NCI-H774 (cell line): ENCODE measurements at regions not wholly inside any gene's neighbourhood (a gene's known extent, or its start where the extent isn't known, plus 50 kb on each side); places are given as distances from the start of the nearest gene placed in this dataset.
A peak's percentile ranks its signal among the peaks of the same experiment; 100 is the strongest.

Source experiments
- DNase-seq: peaks from one replicate; lab custom pipeline; 2025; lab: John Stamatoyannopoulos, UW

DNA sequence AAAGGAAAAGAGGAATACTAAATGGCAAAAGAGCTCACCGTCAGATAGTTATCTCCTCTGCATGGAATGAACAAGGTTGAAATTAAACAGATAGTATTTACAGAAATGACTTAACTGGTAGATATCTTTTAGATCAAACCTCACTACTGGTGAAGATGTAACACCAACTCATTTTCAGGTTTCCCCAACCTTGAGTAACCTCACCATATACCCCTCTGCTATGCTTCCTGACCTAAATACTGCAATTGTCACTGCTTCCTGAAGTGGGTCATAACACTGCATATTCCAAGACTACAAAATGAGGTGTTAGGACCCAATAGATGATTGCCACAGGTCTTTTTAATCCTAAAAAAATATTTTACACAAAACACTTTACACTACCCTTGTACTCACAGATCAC is 76.3 kb upstream of the PLEKHA5 start:
- no peak for DNase-seq

DNA sequence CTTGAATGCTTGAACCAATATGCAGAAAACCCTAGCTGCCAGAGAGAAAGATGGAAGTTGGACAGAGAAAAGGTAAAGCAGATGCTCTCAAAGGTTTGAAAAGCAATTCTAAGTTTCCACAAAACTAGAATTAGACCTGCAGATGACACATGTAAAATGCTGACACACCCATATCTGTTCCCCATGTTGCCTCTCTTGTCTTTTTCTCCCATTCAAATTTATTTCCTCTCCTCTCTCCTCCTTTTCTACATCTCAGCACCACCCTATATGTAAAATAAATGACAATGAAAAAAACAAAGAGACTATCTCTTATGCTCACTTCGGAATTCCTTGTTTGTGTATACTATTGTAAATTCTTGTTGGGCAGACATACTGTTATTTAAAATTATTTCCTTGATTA is 75.5 kb upstream of the PLEKHA5 start:
- no peak for DNase-seq

DNA sequence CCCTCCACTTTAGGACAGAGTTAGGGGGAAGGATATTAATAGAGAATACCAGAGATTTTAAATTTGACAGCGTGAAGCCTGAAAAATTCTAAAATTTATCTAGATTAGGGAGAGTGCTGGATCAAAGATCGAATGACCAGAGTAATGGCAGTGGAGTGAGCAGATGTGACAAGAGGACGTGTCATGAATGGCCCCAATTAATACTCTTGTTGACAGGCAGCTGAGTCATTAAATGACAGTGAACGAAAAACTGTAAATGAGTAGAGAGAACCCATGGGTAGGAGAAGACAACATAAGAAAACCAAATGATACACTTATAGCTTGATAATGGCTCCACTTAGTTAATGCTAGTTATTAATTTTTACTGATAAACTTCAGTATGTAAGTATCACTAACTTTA is 73.9 kb upstream of the PLEKHA5 start:
- DNase-seq: peak; percentile 39

DNA sequence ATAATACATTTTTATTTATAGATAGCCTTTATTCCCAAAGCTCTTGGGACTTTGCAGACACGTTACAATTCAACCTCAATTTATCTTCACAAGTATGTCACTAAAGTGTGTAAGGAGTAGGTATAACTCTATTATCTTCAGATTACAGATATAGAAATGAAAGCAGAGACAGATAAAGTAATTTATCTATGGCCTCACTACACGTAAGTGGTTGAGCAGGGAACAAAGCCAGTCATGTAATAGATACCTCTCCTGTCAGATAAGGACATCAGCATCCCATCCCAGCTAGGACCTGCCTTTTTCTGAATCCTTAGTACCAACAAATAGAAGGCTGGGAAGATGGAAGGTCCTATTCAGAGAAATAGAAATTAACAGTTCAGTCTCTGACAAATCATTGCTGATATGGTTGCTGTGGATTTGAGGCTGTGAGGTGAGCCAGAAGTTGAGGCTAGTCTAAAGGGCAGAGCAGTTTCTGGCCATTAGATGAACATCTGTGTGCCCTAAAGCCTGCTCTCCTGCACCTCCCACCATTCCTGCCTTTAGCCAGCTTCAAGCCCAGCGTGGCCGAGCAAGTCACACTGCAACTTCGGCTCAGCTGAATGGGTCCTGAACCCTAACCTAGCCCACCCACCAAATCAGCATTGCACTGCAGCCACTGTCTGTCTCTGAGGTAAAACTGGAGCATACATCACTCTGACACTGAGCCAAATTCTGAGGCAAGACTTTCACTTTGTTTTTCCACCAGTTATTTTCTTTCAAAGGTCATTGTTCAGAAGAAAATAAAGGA is 71.1 kb upstream of the PLEKHA5 start:
- no peak for DNase-seq

DNA sequence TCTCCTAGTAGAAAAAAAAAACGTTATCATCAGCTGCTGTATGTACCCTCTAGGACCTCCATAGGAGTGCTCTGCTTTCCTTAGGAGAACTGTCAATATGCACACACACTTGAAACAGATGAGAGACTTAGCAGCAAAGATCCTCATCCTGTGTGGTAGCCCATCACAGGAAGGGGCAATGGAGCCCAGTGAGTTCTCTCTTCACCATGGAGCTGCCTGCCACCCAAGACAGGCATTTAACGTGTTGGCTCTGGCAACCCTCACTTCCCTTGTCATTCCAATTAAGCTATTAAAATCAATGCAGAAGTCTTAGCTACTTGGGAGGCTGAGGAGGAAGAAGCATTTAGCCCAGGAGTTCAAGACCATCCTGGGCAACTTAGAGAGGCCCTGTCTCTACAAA is 64.8 kb upstream of the PLEKHA5 start:
- DNase-seq: no peak

DNA sequence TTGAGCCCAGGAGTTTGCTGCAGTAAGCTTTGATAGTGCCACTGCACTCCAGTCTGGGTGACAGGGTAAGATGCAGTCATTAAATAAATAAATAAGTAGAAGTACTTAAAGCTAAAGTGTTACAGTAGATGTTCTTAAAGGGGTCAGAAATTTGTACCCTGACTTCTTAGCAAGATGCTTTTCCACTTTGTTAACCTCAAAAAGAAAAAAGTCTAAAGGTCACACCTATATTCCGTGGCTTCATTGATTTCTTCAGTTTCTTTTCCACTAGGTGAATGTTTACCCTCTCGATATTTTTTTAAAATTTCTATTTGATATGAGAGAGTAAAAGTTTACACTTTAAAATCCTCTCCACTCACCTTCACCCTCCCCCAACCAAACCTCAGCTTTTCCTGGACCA is 64.3 kb upstream of the PLEKHA5 start:
- DNase-seq: no peak

DNA sequence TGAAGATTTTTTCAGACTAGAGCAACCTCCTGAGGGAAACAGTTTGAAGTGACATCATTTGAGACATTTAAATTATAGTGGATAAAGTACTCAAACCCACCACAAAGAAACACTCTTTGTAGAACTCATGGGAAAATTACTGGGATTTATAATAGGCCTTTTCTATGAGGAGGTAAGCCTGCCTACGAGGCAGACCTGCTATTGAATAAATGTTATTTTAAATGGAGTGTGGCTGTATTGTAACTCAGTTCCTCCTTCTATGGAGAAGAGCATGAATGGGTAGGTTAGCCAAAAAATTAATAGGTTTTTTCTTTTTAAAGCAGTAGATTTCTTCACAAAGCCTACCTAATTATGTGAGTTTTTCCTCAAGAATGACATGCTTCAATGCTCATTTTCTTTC is 63.7 kb upstream of the PLEKHA5 start:
- DNase-seq: no peak

DNA sequence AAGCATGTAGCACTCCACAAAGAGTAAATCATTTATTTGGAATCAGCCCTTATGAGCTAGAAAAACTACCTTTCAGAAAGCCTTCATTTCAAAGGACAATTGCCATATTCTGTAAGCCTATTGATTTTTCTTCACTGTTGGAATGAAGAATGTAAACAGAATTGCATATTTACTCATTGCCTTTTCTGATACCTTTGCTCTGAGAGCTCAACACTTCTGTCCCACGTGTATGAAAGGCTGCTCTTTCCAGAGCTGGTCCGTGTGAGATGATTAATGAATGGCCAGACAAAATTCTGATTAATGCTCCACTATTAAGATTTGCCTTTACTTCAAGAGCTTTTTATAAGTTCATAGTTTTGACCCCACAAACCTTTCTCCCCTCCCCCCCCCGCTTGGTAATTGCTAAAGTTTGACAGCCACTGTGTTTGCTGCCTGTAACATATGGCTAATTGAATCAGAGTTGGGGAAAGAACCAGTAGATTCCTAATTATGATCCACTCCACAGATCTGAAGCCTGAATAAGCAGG is 63.0 kb upstream of the PLEKHA5 start:
- no peak for DNase-seq

DNA sequence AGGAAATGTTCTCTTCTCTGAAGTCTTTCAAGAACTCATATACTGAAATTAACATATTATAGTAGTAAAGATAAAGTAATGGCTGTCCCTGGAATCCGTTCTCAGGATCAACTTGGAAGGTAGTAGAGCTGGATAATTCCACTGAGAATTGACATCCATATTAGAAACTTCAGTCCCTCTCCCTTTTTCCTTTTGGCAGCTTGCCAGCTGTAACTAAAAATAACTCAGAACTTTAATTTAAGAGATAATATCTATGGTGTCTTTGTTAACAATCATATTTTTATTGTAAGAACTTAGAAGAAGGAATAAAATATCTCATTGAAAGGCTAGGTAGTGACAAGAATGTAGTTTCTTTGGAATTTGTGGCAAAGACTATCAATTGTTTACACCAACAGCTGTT is 61.4 kb upstream of the PLEKHA5 start:
- DNase-seq: no peak

DNA sequence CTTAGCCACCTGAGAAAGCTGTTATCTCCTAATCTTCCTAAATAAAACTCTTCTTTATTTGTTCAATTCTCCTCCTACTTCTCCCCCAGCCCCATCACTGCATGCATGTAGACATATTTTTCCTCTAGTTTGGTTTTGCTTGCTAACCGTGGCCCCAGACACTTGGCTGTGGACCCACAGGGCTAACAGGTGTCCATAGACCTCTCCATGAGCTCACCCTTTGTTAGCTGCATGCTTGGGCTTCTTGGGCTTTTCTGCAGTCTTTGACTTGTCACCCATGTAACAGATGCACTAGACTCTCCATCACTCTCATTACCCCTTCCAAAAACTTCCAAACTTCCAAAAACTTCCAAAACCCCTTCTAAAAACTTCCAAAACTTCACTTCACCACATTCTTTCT is 59.2 kb upstream of the PLEKHA5 start:
- DNase-seq: no peak

DNA sequence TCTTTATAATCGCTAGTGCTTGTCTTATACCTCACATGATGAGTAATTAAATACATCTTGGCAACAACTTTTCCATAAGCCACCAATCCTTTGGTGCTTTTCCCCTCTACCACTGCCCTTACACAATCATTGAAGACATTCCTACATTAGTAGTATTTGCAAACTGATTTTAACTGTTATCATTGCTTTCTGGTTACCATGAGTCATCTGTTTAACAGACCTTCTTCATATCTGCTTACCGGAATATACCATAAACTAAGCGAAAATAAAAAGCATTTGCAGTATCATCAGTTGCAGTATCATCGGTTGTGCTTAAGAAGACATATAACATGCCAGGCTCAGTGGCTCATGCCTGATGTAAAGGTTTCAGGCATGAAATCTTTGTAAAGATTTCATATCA is 54.8 kb upstream of the PLEKHA5 start:
- DNase-seq: no peak

DNA sequence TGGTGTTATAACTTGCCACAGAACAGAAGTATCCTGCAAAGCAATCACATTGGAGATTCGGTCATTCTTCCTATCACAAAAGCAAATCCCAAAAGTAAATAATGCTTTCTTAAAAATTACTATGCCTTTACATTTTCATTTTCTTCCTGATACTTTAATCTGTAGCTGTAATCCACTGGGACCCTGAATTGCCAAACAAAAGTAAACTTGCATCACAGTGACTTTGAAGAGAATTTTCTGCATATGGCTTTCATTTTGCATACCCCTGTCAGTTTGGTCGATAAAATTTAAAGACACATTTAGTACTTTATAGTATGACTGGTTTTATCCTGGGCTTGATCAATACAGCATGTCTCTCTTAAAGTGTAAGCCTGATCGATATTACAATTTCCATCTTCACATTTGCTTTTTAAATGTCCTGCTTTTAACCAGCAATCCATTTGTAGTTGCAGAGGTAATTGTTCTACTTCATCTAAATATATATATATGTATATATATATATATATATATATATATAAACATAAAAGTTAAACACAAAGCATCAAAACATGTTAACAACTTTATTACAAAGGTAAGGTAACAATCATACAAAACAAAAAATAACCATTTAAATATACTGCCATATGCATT is 53.7 kb upstream of the PLEKHA5 start:
- DNase-seq: no peak
